ENCODE measurements at regions not wholly inside any gene's neighbourhood (a gene's known extent, or its start where the extent isn't known, plus 50 kb on each side); places are given as distances from the start of the nearest gene placed in this dataset.

DNA sequence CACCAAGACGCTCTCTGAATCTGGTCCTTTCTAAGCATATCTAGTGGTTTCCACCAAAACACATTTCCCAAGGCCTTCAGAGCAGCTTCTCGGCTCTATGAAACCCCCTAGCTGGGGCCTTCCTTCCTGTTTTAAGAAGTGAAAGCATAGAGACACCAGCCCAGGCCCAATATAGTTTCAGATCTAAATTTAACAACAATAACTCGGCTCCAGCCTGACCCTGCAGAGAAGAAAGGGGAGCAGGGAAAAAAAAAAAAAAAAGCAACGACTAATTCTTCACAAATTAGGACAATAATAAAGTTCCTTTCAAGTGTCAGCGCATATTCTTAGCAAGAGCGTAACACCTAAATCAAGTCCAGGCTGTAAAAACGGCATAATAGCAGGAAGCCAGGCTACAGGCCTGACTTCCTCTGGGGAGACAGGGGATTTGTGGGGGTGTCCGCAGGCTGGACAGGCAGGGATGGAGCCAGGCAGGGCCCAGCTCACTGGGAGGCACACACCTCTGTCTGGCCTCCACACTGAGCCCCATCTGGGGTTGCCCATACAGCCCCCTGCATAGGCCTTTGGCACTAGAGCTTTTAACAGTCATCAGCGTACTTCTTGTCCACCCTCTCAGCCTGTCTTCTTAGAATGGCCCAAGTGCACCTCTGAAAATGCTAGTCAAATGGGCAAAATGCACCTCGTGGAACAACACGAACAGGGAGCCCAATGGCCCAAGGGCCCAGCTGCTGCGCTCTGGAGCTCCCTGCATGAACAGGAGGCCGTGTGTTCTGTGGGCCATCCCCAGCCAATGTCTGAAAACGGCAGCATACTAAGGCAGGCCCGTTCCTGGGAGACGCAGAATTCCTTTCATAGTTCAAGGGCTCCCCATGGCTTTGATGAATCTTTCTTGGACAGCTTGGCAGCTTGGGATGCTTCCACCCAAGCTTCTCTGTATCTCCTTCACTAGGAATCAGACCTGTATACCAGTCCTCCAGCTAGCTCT lies 772.9 kb downstream of the MED13L start:
- FAIRE-seq, result no peak
- ChIA-PET CTCF (no interaction called here), POLR2A (no interaction called here)
- no peaks in the 10 kb centered on the region for H3K36me3 ChIP-seq (ENCODE audit: control insufficient read depth in 2 of 2, extremely low read depth in 1 of 2, insufficient read depth in 2 of 2, low read length in 2 of 2)
- H3K9ac ChIP-seq (replicated peaks; ENCODE audit: extremely low read depth, insufficient read depth, low read length), result no peak overlapping the region
- dilution Hi-C loops (cut with MboI; ENCODE audit: extremely low pct_ligation_motif_present, low sequenced_read_pairs), result no loop called here
- no peak for DNase-seq (ENCODE audit: low read depth, low spot score)
- no TSS peak for BruUV-seq (replicated peaks)
- H3K4me1 ChIP-seq (ENCODE audit: control insufficient read depth, extremely low read depth, insufficient read depth, low read length), result no peaks in the 10 kb centered on the region
- no peak overlapping the region for H3K27ac ChIP-seq (ENCODE audit: insufficient read depth, low read depth, low read length)
- no peak overlapping the region for H3K4me3 ChIP-seq (replicated peaks in 1 of 3; ENCODE audit: insufficient read depth in 1 of 3, low read depth in 1 of 3, low read length in 3 of 3)
- H4K20me1 ChIP-seq (replicated peaks; ENCODE audit: control insufficient read depth, extremely low read depth, insufficient read depth, low read length), result no peaks in the 10 kb centered on the region
- H3K4me2 ChIP-seq (ENCODE audit: insufficient read depth, low read length), result no peak overlapping the region
- H3K79me2 ChIP-seq (ENCODE audit: control insufficient read depth, insufficient read depth, low read length), result no peaks in the 10 kb centered on the region
- H3K27me3 ChIP-seq (ENCODE audit: control insufficient read depth in 2 of 2, insufficient read depth in 2 of 2, low read length in 2 of 2), result no peaks in the 10 kb centered on the region
- no peaks in the 10 kb centered on the region for H3K9me1 ChIP-seq (replicated peaks; ENCODE audit: control insufficient read depth, extremely low read depth, insufficient read depth, low read length)
- TF ChIP-seq POLR2A (IDR thresholded peaks at IDR 0.05; ENCODE audit: low read depth, low read length) (no peak), GATA2 (IDR thresholded peaks at IDR 0.05; ENCODE audit: insufficient read depth, insufficient read length, low read depth, low read length) (no peak), FOS (IDR thresholded peaks at IDR 0.05; ENCODE audit: borderline replicate concordance, insufficient read depth, low read length) (no peak), JUN (IDR thresholded peaks at IDR 0.05; ENCODE audit: borderline replicate concordance, insufficient read depth, insufficient read length, low read depth) (no peak), MAX (IDR thresholded peaks at IDR 0.05; ENCODE audit: insufficient read depth, insufficient read length) (no peak), EZH2 (IDR thresholded peaks at IDR 0.05; ENCODE audit: borderline replicate concordance, low read depth, low read length, severe bottlenecking) (no peak), POLR2AphosphoS5 (IDR thresholded peaks at IDR 0.05; ENCODE audit: insufficient read depth, low read depth, low read length) (no peak), MYC (IDR thresholded peaks at IDR 0.05; ENCODE audit: low read depth, low read length) (no peak)
- TF ChIP-seq, protein P1, sequence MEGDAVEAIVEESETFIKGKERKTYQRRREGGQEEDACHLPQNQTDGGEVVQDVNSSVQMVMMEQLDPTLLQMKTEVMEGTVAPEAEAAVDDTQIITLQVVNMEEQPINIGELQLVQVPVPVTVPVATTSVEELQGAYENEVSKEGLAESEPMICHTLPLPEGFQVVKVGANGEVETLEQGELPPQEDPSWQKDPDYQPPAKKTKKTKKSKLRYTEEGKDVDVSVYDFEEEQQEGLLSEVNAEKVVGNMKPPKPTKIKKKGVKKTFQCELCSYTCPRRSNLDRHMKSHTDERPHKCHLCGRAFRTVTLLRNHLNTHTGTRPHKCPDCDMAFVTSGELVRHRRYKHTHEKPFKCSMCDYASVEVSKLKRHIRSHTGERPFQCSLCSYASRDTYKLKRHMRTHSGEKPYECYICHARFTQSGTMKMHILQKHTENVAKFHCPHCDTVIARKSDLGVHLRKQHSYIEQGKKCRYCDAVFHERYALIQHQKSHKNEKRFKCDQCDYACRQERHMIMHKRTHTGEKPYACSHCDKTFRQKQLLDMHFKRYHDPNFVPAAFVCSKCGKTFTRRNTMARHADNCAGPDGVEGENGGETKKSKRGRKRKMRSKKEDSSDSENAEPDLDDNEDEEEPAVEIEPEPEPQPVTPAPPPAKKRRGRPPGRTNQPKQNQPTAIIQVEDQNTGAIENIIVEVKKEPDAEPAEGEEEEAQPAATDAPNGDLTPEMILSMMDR (IDR thresholded peaks at IDR 0.05; ENCODE audit: extremely low read depth in 1 of 2, insufficient read depth in 1 of 2, low read depth in 1 of 2, low read length in 2 of 2), result no peak
- H3K9me3 ChIP-seq (replicated peaks; ENCODE audit: control insufficient read depth, insufficient read depth, low read length), result peaks cover 3% of the 10 kb centered on the region
- intact Hi-C loops (cut with micrococcal nuclease), result no loop called here
- no peak overlapping the region for H2AFZ ChIP-seq (ENCODE audit: low read depth, low read length)

All from endothelial cell of umbilical vein (primary cell).